Skeletal muscle tissue (tissue), 3 donors: ENCODE measurements at regions not wholly inside any gene's neighbourhood (a gene's known extent, or its start where the extent isn't known, plus 50 kb on each side); places are given as distances from the start of the nearest gene placed in this dataset.

Experiments
- H3K27ac ChIP-seq: one replicate; pipeline ENCODE4 v1.7.0; 2013; ENCODE audit warnings: mild to moderate bottlenecking, low read depth, low read length, inconsistent platforms
- H3K27me3 ChIP-seq, 3 donors: one replicate each; pipeline ENCODE4 v1.7.0; 2013; ENCODE audit warnings: low read length in 3 of 3; ENCODE audit not compliant: control insufficient read depth in 3 of 3, insufficient read depth in 3 of 3
- H3K36me3 ChIP-seq, 3 donors: one replicate each; pipeline ENCODE4 v1.7.0; 2013; ENCODE audit warnings: low read length in 3 of 3; ENCODE audit not compliant: control insufficient read depth in 3 of 3, insufficient read depth in 3 of 3
- H3K4me1 ChIP-seq, 3 donors: one replicate each; pipeline ENCODE4 v1.7.0; 2013; ENCODE audit warnings: low read length in 3 of 3, mild to moderate bottlenecking in 3 of 3; ENCODE audit not compliant: control insufficient read depth in 3 of 3, insufficient read depth in 3 of 3
- H3K4me3 ChIP-seq, 3 donors: one replicate each; pipeline ENCODE4 v1.7.0; 2013; ENCODE audit warnings: low read length in 3 of 3
- H3K9ac ChIP-seq, 3 donors: one replicate each; pipeline ENCODE4 v1.7.0; 2013; ENCODE audit warnings: low read length in 3 of 3, mild to moderate bottlenecking in 3 of 3, moderate library complexity in 2 of 3, low read depth in 1 of 3
- H3K9me3 ChIP-seq, 3 donors: one replicate each; pipeline ENCODE4 v1.7.0; 2013; ENCODE audit warnings: low read length in 3 of 3; ENCODE audit not compliant: control insufficient read depth in 3 of 3
- donor health status: Osteomylitis.

GRCh38 chr18:57864615-57865121, 61.6 kb upstream of the ATP8B1 start:
- Histone ChIP-seq H3K27me3 (no peaks in the 10 kb centered on the region), H3K9ac (no peak overlapping the region), H3K4me1 (no peaks in the 10 kb centered on the region), H3K27ac (no peak overlapping the region), H3K36me3 (no peaks in the 10 kb centered on the region), H3K9me3 (no peaks in the 10 kb centered on the region), H3K4me3 (no peak overlapping the region)

GRCh38 chr18:57863706-57864105, 60.6 kb upstream of the ATP8B1 start:
- Histone ChIP-seq H3K27me3 (no peaks in the 10 kb centered on the region), H3K9me3 (peaks cover 0 to 2% (median 0%) of the 10 kb centered on the region in 3 donors), H3K4me1 (no peaks in the 10 kb centered on the region), H3K4me3 (no peak overlapping the region), H3K9ac (no peak overlapping the region), H3K27ac (no peak overlapping the region), H3K36me3 (no peaks in the 10 kb centered on the region)

- Histone ChIP-seq H3K4me3 (no peak overlapping the region), H3K9me3 (peaks cover 0 to 2% (median 0%) of the 10 kb centered on the region in 3 donors), H3K36me3 (no peaks in the 10 kb centered on the region), H3K9ac (no peak overlapping the region), H3K27ac (no peak overlapping the region), H3K4me1 (no peaks in the 10 kb centered on the region), H3K27me3 (no peaks in the 10 kb centered on the region)
Observed at GRCh38 chr18:57859314-57859713, 56.2 kb upstream of the ATP8B1 start.

GRCh38 chr18:57856557-57857280, 53.6 kb upstream of the ATP8B1 start:
- H3K27me3 ChIP-seq: no peaks in the 10 kb centered on the region
- no peak overlapping the region for H3K9ac ChIP-seq
- no peak overlapping the region for H3K27ac ChIP-seq
- no peaks in the 10 kb centered on the region for H3K4me1 ChIP-seq
- H3K9me3 ChIP-seq: peaks cover 0 to 2% (median 0%) of the 10 kb centered on the region in 3 donors
- no peak overlapping the region for H3K4me3 ChIP-seq
- no peaks in the 10 kb centered on the region for H3K36me3 ChIP-seq

GRCh38 chr18:57856128-57856527, 53.0 kb upstream of the ATP8B1 start:
- no peak overlapping the region for H3K9ac ChIP-seq
- no peaks in the 10 kb centered on the region for H3K4me1 ChIP-seq
- H3K4me3 ChIP-seq: no peak overlapping the region
- no peaks in the 10 kb centered on the region for H3K27me3 ChIP-seq
- peaks cover 0 to 2% (median 0%) of the 10 kb centered on the region in 3 donors for H3K9me3 ChIP-seq
- H3K27ac ChIP-seq: no peak overlapping the region
- H3K36me3 ChIP-seq: no peaks in the 10 kb centered on the region

GRCh38 chr18:57855551-57855950, 52.4 kb upstream of the ATP8B1 start:
- no peak overlapping the region for H3K27ac ChIP-seq
- H3K9me3 ChIP-seq: peaks cover 0 to 2% (median 0%) of the 10 kb centered on the region in 3 donors
- H3K4me3 ChIP-seq: no peak overlapping the region
- no peak overlapping the region for H3K9ac ChIP-seq
- H3K27me3 ChIP-seq: no peaks in the 10 kb centered on the region
- H3K36me3 ChIP-seq: no peaks in the 10 kb centered on the region
- no peaks in the 10 kb centered on the region for H3K4me1 ChIP-seq

- H3K27ac ChIP-seq: no peak overlapping the region
- peaks cover 0 to 2% (median 0%) of the 10 kb centered on the region in 3 donors for H3K9me3 ChIP-seq
- no peak overlapping the region for H3K9ac ChIP-seq
- no peaks in the 10 kb centered on the region for H3K4me1 ChIP-seq
- no peaks in the 10 kb centered on the region for H3K36me3 ChIP-seq
- no peak overlapping the region for H3K4me3 ChIP-seq
- H3K27me3 ChIP-seq: no peaks in the 10 kb centered on the region
Observed at GRCh38 chr18:57854726-57855125, 51.6 kb upstream of the ATP8B1 start.

- Histone ChIP-seq H3K27me3 (no peaks in the 10 kb centered on the region), H3K4me3 (no peak overlapping the region), H3K9me3 (no peaks in the 10 kb centered on the region), H3K9ac (no peak overlapping the region), H3K27ac (no peak overlapping the region), H3K36me3 (no peaks in the 10 kb centered on the region), H3K4me1 (no peaks in the 10 kb centered on the region)
Observed at GRCh38 chr18:57853864-57854263, 50.7 kb upstream of the ATP8B1 start.

GRCh38 chr18:57853133-57853532, 50.0 kb upstream of the ATP8B1 start:
- Histone ChIP-seq H3K4me3 (no peak overlapping the region), H3K36me3 (no peaks in the 10 kb centered on the region), H3K27me3 (no peaks in the 10 kb centered on the region), H3K9me3 (no peaks in the 10 kb centered on the region), H3K27ac (no peak overlapping the region), H3K9ac (no peak overlapping the region), H3K4me1 (no peaks in the 10 kb centered on the region)
